ENCODE measurements at regions not wholly inside any gene's neighbourhood (a gene's known extent, or its start where the extent isn't known, plus 50 kb on each side); places are given as distances from the start of the nearest gene placed in this dataset.

GRCh38 chr5:161064297-161064696, 212.3 kb upstream of the ATP10B start:
- no peak for TF ChIP-seq CTCF (IDR thresholded peaks at IDR 0.05)
- TF ChIP-seq POLR2A (IDR thresholded peaks at IDR 0.05), result no peak
- no peak for TF ChIP-seq POLR2AphosphoS5 (IDR thresholded peaks at IDR 0.05)
- no peak for TF ChIP-seq EP300 (IDR thresholded peaks at IDR 0.05)

Measured in gastroesophageal sphincter (tissue), 3 donors.